Neural progenitor cell (in vitro differentiated cells): ENCODE measurements at regions not wholly inside any gene's neighbourhood (a gene's known extent, or its start where the extent isn't known, plus 50 kb on each side); places are given as distances from the start of the nearest gene placed in this dataset.

Experiments used
- EZH2 ChIP-seq: fragments of 200-600 bp; sonication (generic); IDR thresholded peaks from 2 replicates; pipeline ENCODE4 v1.6.1; 2017; ENCODE audit warnings: antibody characterized with exemption, mild to moderate bottlenecking, moderate library complexity
- EZH2phosphoT487 ChIP-seq: fragments of 200-600 bp; sonication (generic); IDR thresholded peaks from 2 replicates; pipeline ENCODE4 v1.6.1; 2017; ENCODE audit warnings: antibody characterized with exemption
- TF ChIP-seq, protein P1 (sequence below): fragments of 200-600 bp; sonication (generic); IDR thresholded peaks from 2 replicates; pipeline ENCODE4 v1.5.1; 2017; ENCODE audit warnings: antibody characterized with exemption, mild to moderate bottlenecking

DNA sequence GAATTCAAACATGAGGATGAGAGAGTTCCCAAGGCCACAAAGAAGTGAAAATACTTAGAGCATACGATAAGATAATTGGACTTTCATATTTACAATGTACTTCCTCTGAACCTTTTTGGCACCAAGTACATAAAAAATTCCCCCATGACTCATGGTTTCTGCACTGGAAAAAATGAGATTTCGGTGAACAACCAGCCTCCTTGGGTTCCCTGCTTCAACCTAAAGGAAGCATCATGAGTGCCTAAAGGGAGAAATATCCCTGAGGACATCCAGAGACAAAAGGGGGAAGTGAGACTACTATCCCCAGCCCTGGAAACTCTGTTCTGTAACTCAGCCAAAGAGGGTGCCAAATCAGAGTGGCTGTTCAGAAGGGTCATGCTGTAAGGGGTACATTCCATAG, 562.7 kb upstream of the SLC39A10 start:
- TF ChIP-seq, protein P1, sequence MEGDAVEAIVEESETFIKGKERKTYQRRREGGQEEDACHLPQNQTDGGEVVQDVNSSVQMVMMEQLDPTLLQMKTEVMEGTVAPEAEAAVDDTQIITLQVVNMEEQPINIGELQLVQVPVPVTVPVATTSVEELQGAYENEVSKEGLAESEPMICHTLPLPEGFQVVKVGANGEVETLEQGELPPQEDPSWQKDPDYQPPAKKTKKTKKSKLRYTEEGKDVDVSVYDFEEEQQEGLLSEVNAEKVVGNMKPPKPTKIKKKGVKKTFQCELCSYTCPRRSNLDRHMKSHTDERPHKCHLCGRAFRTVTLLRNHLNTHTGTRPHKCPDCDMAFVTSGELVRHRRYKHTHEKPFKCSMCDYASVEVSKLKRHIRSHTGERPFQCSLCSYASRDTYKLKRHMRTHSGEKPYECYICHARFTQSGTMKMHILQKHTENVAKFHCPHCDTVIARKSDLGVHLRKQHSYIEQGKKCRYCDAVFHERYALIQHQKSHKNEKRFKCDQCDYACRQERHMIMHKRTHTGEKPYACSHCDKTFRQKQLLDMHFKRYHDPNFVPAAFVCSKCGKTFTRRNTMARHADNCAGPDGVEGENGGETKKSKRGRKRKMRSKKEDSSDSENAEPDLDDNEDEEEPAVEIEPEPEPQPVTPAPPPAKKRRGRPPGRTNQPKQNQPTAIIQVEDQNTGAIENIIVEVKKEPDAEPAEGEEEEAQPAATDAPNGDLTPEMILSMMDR = no peak
- no peak for TF ChIP-seq EZH2
- no peak for TF ChIP-seq EZH2phosphoT487
